Adrenal gland (tissue), 5 donors: ENCODE measurements at regions not wholly inside any gene's neighbourhood (a gene's known extent, or its start where the extent isn't known, plus 50 kb on each side); places are given as distances from the start of the nearest gene placed in this dataset.

Experiments
- POLR2A ChIP-seq, 2 donors: fragments of 450-650 bp; IDR thresholded peaks; one replicate each; pipeline ENCODE4 v1.6.1; 2017; ENCODE audit warnings: antibody characterized with exemption in 2 of 2, mild to moderate bottlenecking in 2 of 2, moderate library complexity in 1 of 2
- TF ChIP-seq, protein P1 (sequence below), 6 experiments: fragments of 450-650 bp in 4 of 6; fragments of 200-600 bp in 2 of 6; sonication (generic) in 1 of 6; IDR thresholded peaks; 1 replicate in 5 of 6; 2 replicates in 1 of 6; pipeline versions ENCODE4 v1.5.1 to v1.8.0; 2016 to 2021; ENCODE audit warnings: antibody characterized with exemption in 6 of 6, mild to moderate bottlenecking in 2 of 6, moderate library complexity in 1 of 6
- donor health status: DM: no; HTN: no; CAD: no.

- TF ChIP-seq, protein P1, sequence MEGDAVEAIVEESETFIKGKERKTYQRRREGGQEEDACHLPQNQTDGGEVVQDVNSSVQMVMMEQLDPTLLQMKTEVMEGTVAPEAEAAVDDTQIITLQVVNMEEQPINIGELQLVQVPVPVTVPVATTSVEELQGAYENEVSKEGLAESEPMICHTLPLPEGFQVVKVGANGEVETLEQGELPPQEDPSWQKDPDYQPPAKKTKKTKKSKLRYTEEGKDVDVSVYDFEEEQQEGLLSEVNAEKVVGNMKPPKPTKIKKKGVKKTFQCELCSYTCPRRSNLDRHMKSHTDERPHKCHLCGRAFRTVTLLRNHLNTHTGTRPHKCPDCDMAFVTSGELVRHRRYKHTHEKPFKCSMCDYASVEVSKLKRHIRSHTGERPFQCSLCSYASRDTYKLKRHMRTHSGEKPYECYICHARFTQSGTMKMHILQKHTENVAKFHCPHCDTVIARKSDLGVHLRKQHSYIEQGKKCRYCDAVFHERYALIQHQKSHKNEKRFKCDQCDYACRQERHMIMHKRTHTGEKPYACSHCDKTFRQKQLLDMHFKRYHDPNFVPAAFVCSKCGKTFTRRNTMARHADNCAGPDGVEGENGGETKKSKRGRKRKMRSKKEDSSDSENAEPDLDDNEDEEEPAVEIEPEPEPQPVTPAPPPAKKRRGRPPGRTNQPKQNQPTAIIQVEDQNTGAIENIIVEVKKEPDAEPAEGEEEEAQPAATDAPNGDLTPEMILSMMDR (IDR thresholded peaks at IDR 0.05), result no peak
- no peak for TF ChIP-seq POLR2A (IDR thresholded peaks at IDR 0.05)
Observed at GRCh38 chr22:19638282-19639015, 75.9 kb upstream of the SEPTIN5 start.
